ENCODE measurements at regions not wholly inside any gene's neighbourhood (a gene's known extent, or its start where the extent isn't known, plus 50 kb on each side); places are given as distances from the start of the nearest gene placed in this dataset.

DNA sequence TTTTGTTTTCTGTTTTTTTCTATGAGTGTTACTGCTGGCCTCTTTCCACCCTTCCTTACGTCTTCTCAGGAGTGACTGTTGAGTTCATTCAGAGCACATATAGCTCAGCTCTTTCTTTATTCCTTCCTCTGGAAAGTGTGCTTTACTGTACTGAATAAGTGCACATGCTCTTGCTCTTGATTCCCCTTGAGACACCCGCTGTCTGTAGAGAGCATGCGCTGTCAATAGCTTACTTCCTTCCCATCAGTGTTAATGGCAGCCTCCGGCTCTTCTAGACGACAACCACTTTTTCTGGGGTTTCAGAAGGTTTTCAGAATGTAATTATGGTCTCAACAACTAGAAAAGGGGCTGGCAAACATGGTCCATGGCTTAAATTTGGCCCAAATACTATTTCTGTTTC is 504.9 kb downstream of the C4orf33 start:
- TF ChIP-seq, protein P1, sequence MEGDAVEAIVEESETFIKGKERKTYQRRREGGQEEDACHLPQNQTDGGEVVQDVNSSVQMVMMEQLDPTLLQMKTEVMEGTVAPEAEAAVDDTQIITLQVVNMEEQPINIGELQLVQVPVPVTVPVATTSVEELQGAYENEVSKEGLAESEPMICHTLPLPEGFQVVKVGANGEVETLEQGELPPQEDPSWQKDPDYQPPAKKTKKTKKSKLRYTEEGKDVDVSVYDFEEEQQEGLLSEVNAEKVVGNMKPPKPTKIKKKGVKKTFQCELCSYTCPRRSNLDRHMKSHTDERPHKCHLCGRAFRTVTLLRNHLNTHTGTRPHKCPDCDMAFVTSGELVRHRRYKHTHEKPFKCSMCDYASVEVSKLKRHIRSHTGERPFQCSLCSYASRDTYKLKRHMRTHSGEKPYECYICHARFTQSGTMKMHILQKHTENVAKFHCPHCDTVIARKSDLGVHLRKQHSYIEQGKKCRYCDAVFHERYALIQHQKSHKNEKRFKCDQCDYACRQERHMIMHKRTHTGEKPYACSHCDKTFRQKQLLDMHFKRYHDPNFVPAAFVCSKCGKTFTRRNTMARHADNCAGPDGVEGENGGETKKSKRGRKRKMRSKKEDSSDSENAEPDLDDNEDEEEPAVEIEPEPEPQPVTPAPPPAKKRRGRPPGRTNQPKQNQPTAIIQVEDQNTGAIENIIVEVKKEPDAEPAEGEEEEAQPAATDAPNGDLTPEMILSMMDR (IDR thresholded peaks at IDR 0.05) = no peak
- no peak for TF ChIP-seq POLR2A (IDR thresholded peaks at IDR 0.05)
